ENCODE measurements at regions not wholly inside any gene's neighbourhood (a gene's known extent, or its start where the extent isn't known, plus 50 kb on each side); places are given as distances from the start of the nearest gene placed in this dataset.

- H3K4me3 ChIP-seq (ENCODE audit: low read depth, low read length): no peak overlapping the region
- H3K27ac ChIP-seq: no peak overlapping the region
- H3K36me3 ChIP-seq: no peaks in the 10 kb centered on the region
- no peaks in the 10 kb centered on the region for H3K27me3 ChIP-seq (ENCODE audit: insufficient read depth, low read depth, severe bottlenecking)
- TF ChIP-seq, protein P1, sequence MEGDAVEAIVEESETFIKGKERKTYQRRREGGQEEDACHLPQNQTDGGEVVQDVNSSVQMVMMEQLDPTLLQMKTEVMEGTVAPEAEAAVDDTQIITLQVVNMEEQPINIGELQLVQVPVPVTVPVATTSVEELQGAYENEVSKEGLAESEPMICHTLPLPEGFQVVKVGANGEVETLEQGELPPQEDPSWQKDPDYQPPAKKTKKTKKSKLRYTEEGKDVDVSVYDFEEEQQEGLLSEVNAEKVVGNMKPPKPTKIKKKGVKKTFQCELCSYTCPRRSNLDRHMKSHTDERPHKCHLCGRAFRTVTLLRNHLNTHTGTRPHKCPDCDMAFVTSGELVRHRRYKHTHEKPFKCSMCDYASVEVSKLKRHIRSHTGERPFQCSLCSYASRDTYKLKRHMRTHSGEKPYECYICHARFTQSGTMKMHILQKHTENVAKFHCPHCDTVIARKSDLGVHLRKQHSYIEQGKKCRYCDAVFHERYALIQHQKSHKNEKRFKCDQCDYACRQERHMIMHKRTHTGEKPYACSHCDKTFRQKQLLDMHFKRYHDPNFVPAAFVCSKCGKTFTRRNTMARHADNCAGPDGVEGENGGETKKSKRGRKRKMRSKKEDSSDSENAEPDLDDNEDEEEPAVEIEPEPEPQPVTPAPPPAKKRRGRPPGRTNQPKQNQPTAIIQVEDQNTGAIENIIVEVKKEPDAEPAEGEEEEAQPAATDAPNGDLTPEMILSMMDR (IDR thresholded peaks at IDR 0.05; ENCODE audit: low read depth, low read length): no peak
- H3K9me3 ChIP-seq (ENCODE audit: severe bottlenecking): no peaks in the 10 kb centered on the region
- no peak for DNase-seq
Observed at GRCh38 chrX:13177921-13178566, 133.6 kb upstream of the FAM9C start.

DNA sequence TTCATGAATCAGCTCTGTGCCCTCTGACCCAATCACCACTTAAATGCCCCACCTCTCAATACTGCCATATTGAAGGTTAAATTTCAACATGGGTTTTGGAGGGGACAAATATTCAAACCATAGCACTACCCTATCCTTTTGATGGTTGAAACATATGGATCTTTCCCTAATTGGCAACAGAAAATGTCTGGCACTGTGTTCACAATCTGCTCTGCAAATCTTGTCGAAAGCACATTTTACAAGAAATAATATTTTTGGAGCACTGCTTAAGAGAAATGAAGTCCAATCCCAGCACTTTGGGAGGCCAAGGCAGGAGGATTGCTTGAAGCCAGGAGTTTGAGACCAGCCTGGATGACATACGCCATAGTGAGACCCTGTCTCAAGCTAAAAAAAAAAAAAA is 130.6 kb upstream of the FAM9C start:
- Histone ChIP-seq H3K36me3 (no peaks in the 10 kb centered on the region), H3K9me3 (ENCODE audit: severe bottlenecking) (no peaks in the 10 kb centered on the region), H3K27me3 (ENCODE audit: insufficient read depth, low read depth, severe bottlenecking) (no peaks in the 10 kb centered on the region), H3K4me3 (ENCODE audit: low read depth, low read length) (no peak overlapping the region), H3K27ac (no peak overlapping the region)
- TF ChIP-seq, protein P1 (IDR thresholded peaks at IDR 0.05; ENCODE audit: low read depth, low read length): no peak
- no peak for DNase-seq

- H3K4me3 ChIP-seq (ENCODE audit: low read depth, low read length): no peak overlapping the region
- TF ChIP-seq, protein P1 (IDR thresholded peaks at IDR 0.05; ENCODE audit: low read depth, low read length): no peak
- H3K36me3 ChIP-seq: no peaks in the 10 kb centered on the region
- no peaks in the 10 kb centered on the region for H3K27me3 ChIP-seq (ENCODE audit: insufficient read depth, low read depth, severe bottlenecking)
- no peak for DNase-seq
- no peaks in the 10 kb centered on the region for H3K9me3 ChIP-seq (ENCODE audit: severe bottlenecking)
- no peak overlapping the region for H3K27ac ChIP-seq
Observed at GRCh38 chrX:13170966-13171558, 126.6 kb upstream of the FAM9C start.

DNA sequence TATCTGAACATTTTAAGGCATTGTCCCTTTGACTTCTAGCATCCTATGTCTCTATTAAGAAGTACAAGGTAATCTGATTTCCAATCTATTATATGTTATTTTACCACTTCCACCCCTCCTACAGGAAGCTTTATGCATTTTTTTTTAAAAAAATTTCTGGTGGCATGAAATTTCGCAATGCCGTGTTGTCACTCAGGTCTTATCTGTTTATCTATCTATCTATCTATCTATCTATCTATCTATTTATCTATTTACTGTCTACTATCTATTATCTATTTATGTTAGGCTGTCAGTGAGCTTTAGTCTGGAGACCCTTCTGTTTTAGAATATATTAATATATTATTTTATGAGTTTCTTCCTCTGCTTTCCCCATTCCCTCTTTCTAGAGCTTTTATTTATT is 125.3 kb upstream of the FAM9C start:
- H3K36me3 ChIP-seq: no peaks in the 10 kb centered on the region
- H3K9me3 ChIP-seq (ENCODE audit: severe bottlenecking): no peaks in the 10 kb centered on the region
- H3K27me3 ChIP-seq (ENCODE audit: insufficient read depth, low read depth, severe bottlenecking): no peaks in the 10 kb centered on the region
- DNase-seq: no peak
- TF ChIP-seq, protein P1 (IDR thresholded peaks at IDR 0.05; ENCODE audit: low read depth, low read length): no peak
- no peak overlapping the region for H3K27ac ChIP-seq
- H3K4me3 ChIP-seq (ENCODE audit: low read depth, low read length): no peak overlapping the region

GRCh38 chrX:13168269-13168668 is 123.8 kb upstream of the FAM9C start:
- Histone ChIP-seq H3K36me3 (no peaks in the 10 kb centered on the region), H3K9me3 (ENCODE audit: severe bottlenecking) (no peaks in the 10 kb centered on the region), H3K27me3 (ENCODE audit: insufficient read depth, low read depth, severe bottlenecking) (no peaks in the 10 kb centered on the region), H3K4me3 (ENCODE audit: low read depth, low read length) (no peak overlapping the region), H3K27ac (no peak overlapping the region)
- TF ChIP-seq, protein P1 (IDR thresholded peaks at IDR 0.05; ENCODE audit: low read depth, low read length): no peak
- no peak for DNase-seq
